ENCODE measurements at regions not wholly inside any gene's neighbourhood (a gene's known extent, or its start where the extent isn't known, plus 50 kb on each side); places are given as distances from the start of the nearest gene placed in this dataset.
"Not testable (repeated sequence)": the region's sequence is repeated elsewhere in the genome, so short reads cannot be mapped to it uniquely, and the experiment has no call there.

- no peak for DNase-seq (ENCODE audit: low spot score)
Observed at GRCh38 chr5:39544941-39545340, 120.2 kb upstream of the DAB2 start.

GRCh38 chr5:39543335-39543734 is 118.6 kb upstream of the DAB2 start:
- DNase-seq (ENCODE audit: low spot score), result no peak

GRCh38 chr5:39542511-39543285 is 117.9 kb upstream of the DAB2 start:
- DNase-seq (ENCODE audit: low spot score), result no peak

- no peak for DNase-seq (ENCODE audit: low spot score)
Observed at GRCh38 chr5:39541920-39542319, 117.1 kb upstream of the DAB2 start.

GRCh38 chr5:39539470-39539869 is 114.7 kb upstream of the DAB2 start:
- no peak for DNase-seq (ENCODE audit: low spot score)

- no peak for DNase-seq (ENCODE audit: low spot score)
Observed at GRCh38 chr5:39534690-39535089, 109.9 kb upstream of the DAB2 start.

- DNase-seq (ENCODE audit: low spot score), result no peak
Observed at GRCh38 chr5:39533749-39534148, 109.0 kb upstream of the DAB2 start.

- no peak for DNase-seq (ENCODE audit: low spot score)
Observed at GRCh38 chr5:39532511-39532910, 107.7 kb upstream of the DAB2 start.

GRCh38 chr5:39531306-39531705 is 106.5 kb upstream of the DAB2 start:
- no peak for DNase-seq (ENCODE audit: low spot score)

- DNase-seq (ENCODE audit: low spot score), result no peak
Observed at GRCh38 chr5:39526914-39527477, 102.2 kb upstream of the DAB2 start.

GRCh38 chr5:39525781-39526180 is 101.0 kb upstream of the DAB2 start:
- not testable (repeated sequence) for DNase-seq (ENCODE audit: low spot score)

GRCh38 chr5:39525271-39525670 is 100.5 kb upstream of the DAB2 start:
- DNase-seq (ENCODE audit: low spot score), result no peak

- DNase-seq (ENCODE audit: low spot score), result no peak
Observed at GRCh38 chr5:39523821-39524220, 99.0 kb upstream of the DAB2 start.

GRCh38 chr5:39521940-39522590 is 97.3 kb upstream of the DAB2 start:
- no peak for DNase-seq (ENCODE audit: low spot score)

GRCh38 chr5:39521098-39521860 is 96.5 kb upstream of the DAB2 start:
- no peak for DNase-seq (ENCODE audit: low spot score)

GRCh38 chr5:39520232-39520572 is 95.4 kb upstream of the DAB2 start:
- no peak for DNase-seq (ENCODE audit: low spot score)

- DNase-seq (ENCODE audit: low spot score), result no peak
Observed at GRCh38 chr5:39519566-39520231, 94.9 kb upstream of the DAB2 start.

- DNase-seq (ENCODE audit: low spot score), result no peak
Observed at GRCh38 chr5:39519079-39519478, 94.3 kb upstream of the DAB2 start.

- no peak for DNase-seq (ENCODE audit: low spot score)
Observed at GRCh38 chr5:39518516-39518915, 93.7 kb upstream of the DAB2 start.

- DNase-seq (ENCODE audit: low spot score), result no peak
Observed at GRCh38 chr5:39517800-39518199, 93.0 kb upstream of the DAB2 start.

GRCh38 chr5:39515881-39516280 is 91.1 kb upstream of the DAB2 start:
- DNase-seq (ENCODE audit: low spot score), result no peak

- no peak for DNase-seq (ENCODE audit: low spot score)
Observed at GRCh38 chr5:39513236-39513635, 88.5 kb upstream of the DAB2 start.
